ENCODE measurements at regions not wholly inside any gene's neighbourhood (a gene's known extent, or its start where the extent isn't known, plus 50 kb on each side); places are given as distances from the start of the nearest gene placed in this dataset.
A peak's percentile ranks its signal among the peaks of the same experiment; 100 is the strongest.

- peaks cover 0 to 18% (median 8%) of the 10 kb centered on the region in 11 experiments; a peak in 11 of 22 replicates for H3K9me3 ChIP-seq (replicated peaks in 1 of 11)
- H3K27me3 ChIP-seq, result no peaks in the 10 kb centered on the region
- no peak overlapping the region for H3K9ac ChIP-seq
- H4K20me1 ChIP-seq, result no peaks in the 10 kb centered on the region
- H3K4me2 ChIP-seq, result peak overlapping the region in 8 of 11 experiments; percentile 1 to 38 (median 18); a peak in 5 of 22 replicates
- H3K27ac ChIP-seq, result no peak overlapping the region
- peaks cover 0 to 12% (median 10%) of the 10 kb centered on the region in 10 experiments; a peak in 12 of 20 replicates for H3K4me1 ChIP-seq
- no peak overlapping the region for H3K4me3 ChIP-seq
- TF ChIP-seq Cebpa-rat (IDR thresholded peaks at IDR 0.05), result no peak
- H3K36me3 ChIP-seq, result no peaks in the 10 kb centered on the region
These were observed 105.5 kb upstream of the MAP1LC3B2 start for GRCh38 chr12:116453631-116454030.

DNA sequence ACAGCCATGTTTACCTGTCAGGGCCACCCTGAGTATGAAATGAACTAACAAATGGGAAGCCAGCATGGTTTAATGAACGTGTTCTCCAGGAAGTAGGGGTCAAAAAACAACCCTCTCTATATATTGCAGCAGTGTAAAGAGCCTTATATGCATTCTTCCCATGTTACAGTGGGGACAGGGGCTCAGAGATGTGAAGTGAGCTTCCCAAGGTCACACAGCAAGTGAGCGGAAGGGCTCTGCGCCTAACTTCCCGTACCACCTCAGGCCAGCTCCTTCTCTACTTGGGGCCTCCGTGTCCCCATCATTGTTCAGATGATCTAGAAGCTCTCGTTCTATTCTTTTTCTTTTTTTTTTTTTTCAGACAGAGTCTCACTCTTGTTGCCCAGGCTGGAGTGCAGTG lies 105.1 kb upstream of the MAP1LC3B2 start:
- no peak overlapping the region for H3K27ac ChIP-seq
- TF ChIP-seq Cebpa-rat (IDR thresholded peaks at IDR 0.05), result no peak
- no peak overlapping the region for H3K9ac ChIP-seq

DNA sequence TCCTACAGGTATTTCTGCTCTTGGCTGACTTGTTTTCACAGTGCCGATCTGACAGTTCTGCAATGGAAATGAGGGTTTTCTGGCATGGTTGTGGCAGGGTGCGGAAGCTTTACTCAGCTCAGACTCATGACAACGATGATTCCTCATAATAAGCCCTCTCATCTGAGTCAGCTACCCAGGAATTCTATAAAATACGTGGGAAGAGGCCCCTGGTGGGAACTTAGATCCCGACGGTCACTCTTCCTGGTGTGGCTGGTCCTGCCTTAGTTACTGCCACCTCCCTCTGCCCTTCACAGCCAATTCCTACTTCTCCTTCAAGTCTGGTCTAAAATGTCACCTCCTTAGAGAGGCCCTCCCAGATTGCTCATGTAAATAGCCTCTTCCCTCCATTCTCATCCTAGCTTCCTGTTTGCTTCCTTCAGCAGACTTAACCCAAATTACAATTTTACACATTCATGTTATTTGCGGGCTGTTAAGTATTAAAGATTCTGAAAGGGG lies 104.2 kb upstream of the MAP1LC3B2 start:
- no peak overlapping the region for H3K4me2 ChIP-seq
- no peak overlapping the region for H3K9ac ChIP-seq
- H3K9me3 ChIP-seq (replicated peaks in 1 of 11), result peaks cover 0 to 18% (median 8%) of the 10 kb centered on the region in 11 experiments; a peak in 11 of 22 replicates
- no peak overlapping the region for H3K27ac ChIP-seq
- H3K36me3 ChIP-seq, result no peaks in the 10 kb centered on the region
- no peaks in the 10 kb centered on the region for H3K27me3 ChIP-seq
- TF ChIP-seq Cebpa-rat (IDR thresholded peaks at IDR 0.05), result no peak
- H3K4me3 ChIP-seq, result no peak overlapping the region
- peaks cover 0 to 19% (median 11%) of the 10 kb centered on the region in 10 experiments; a peak in 12 of 20 replicates for H3K4me1 ChIP-seq
- H4K20me1 ChIP-seq, result no peaks in the 10 kb centered on the region

More for the DNA sequence above, 105.1 kb upstream of the MAP1LC3B2 start:
- H3K36me3 ChIP-seq, result no peaks in the 10 kb centered on the region
- no peaks in the 10 kb centered on the region for H3K27me3 ChIP-seq
- H3K4me1 ChIP-seq, result peaks cover 0 to 16% (median 11%) of the 10 kb centered on the region in 10 experiments; a peak in 12 of 20 replicates
- H3K4me3 ChIP-seq, result no peak overlapping the region
- H3K4me2 ChIP-seq, result no peak overlapping the region
- H4K20me1 ChIP-seq, result no peaks in the 10 kb centered on the region
- peaks cover 0 to 18% (median 8%) of the 10 kb centered on the region in 11 experiments; a peak in 11 of 22 replicates for H3K9me3 ChIP-seq (replicated peaks in 1 of 11)

DNA sequence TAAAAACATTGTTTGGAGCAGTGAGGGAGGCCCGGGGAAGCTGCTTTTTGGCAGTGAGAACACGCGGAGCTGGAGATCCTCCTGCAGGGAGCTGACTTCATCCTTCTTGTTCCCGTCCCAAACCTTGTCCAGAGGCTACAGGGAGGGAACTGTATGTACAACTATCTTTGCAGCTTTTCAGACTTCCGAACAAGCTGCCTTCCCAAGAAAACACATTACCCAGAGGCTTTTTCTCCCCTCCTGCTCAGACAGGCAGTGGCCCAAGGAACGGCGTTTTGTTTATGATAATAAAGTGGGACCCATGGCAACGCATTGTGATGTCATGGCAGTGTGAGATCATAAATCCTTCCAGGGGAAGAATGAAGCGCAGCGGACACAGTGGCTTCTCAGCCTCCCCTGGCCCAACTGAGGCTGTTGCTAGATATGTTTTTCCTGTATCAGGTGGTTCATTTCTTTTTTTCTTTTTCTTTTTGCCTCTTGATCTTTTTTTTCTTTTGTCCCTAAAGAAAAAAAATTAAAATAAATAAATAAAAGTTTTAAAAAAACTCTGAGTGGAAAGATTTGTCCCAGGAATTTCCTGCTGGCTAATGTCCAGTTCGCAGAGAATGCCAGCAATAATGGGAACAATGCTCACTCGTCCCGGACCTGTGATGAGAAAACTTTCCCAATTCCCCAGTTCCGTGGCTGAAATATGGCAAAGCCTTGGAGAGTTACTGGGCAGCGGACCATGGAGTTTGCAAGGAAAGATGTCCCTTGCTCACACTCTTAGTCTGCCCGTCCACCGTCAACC lies 103.4 kb upstream of the MAP1LC3B2 start:
- peaks cover 0 to 19% (median 11%) of the 10 kb centered on the region in 10 experiments; a peak in 12 of 20 replicates for H3K4me1 ChIP-seq
- no peak overlapping the region for H3K9ac ChIP-seq
- no peak overlapping the region for H3K4me3 ChIP-seq
- H3K9me3 ChIP-seq (replicated peaks in 1 of 11), result peaks cover 0 to 14% (median 8%) of the 10 kb centered on the region in 11 experiments; a peak in 11 of 22 replicates
- no peak for TF ChIP-seq Cebpa-rat (IDR thresholded peaks at IDR 0.05)
- no peak overlapping the region for H3K4me2 ChIP-seq
- no peaks in the 10 kb centered on the region for H3K27me3 ChIP-seq
- no peaks in the 10 kb centered on the region for H4K20me1 ChIP-seq
- no peaks in the 10 kb centered on the region for H3K36me3 ChIP-seq
- no peak overlapping the region for H3K27ac ChIP-seq

DNA sequence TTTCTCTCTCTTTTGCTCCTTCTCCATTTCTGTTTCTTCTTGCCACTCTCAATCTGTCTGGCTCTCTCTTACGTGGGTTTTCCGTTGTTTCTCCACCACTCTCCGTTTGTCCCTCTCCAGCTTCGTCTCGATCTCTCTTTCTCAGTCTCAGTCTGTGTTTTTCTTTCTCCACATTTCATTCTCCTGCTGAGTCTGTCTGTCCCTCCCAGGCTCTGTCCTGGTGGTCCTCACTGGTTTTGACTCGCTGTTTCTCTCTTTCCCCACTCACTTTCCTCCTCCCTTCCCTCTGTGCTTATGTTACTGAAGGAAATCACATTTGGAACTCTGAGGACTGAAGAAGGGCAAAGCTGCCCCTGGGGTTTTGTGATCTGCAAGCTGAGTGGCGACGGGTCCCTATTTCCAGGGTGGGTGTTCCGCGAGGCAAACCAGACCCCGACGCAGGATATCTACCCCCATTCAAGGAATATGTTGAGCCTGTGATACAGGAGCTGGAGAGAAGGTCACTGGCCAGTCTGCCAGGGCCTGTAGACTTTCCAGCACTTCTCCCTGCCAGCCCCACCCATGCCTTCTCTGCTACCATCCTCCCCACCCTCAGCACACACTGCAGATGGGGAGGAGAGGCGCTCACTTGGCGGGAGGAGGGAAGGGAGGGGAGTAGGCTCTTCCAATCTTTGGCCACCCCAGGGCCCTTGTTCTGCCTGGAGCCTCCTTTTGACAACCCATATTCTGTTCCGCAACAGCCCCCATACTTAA lies 102.7 kb upstream of the MAP1LC3B2 start:
- no peak for TF ChIP-seq Cebpa-rat (IDR thresholded peaks at IDR 0.05)
- H3K4me3 ChIP-seq, result no peak overlapping the region
- H3K27me3 ChIP-seq, result no peaks in the 10 kb centered on the region
- H3K36me3 ChIP-seq, result no peaks in the 10 kb centered on the region
- H3K4me2 ChIP-seq, result no peak overlapping the region
- H4K20me1 ChIP-seq, result no peaks in the 10 kb centered on the region
- H3K4me1 ChIP-seq, result peaks cover 0 to 19% (median 11%) of the 10 kb centered on the region in 10 experiments; a peak in 12 of 20 replicates
- H3K9ac ChIP-seq, result no peak overlapping the region; a peak in 1 of 22 replicates
- H3K9me3 ChIP-seq (replicated peaks in 1 of 11), result peaks cover 0 to 7% (median 0%) of the 10 kb centered on the region in 11 experiments; a peak in 2 of 22 replicates
- H3K27ac ChIP-seq, result no peak overlapping the region; a peak in 1 of 22 replicates

DNA sequence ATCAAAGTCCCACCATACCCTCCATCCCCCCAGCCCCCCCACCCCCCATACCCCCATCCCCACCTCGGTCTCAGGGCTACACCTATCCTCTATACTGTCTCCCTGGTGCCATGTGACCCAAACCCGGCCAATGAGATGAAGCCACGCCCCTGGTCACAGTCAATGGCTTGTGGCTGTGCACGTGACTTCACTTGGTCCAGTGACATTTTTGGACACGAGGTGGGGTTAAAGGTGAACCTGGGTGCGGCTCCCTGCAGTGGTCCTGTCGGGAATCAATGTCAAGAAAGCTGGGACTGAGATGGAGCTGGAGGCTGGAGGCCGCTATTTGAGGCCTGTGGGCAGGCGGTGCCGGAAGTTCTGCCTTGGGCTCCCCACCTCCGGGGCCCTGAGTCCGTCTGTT lies 100.7 kb upstream of the MAP1LC3B2 start:
- Histone ChIP-seq H3K27ac (no peak overlapping the region), H3K4me2 (peak overlapping the region in 3 of 11 experiments; percentile 11 to 28 (median 26); a peak in 1 of 22 replicates)

GRCh38 chr12:116459011-116459875 lies 99.9 kb upstream of the MAP1LC3B2 start:
- Histone ChIP-seq H3K9ac (no peak overlapping the region), H4K20me1 (no peaks in the 10 kb centered on the region)

More for the DNA sequence above, 100.7 kb upstream of the MAP1LC3B2 start:
- Histone ChIP-seq H4K20me1 (no peaks in the 10 kb centered on the region), H3K27me3 (no peaks in the 10 kb centered on the region), H3K9ac (no peak overlapping the region), H3K4me1 (peaks cover 0 to 10% (median 6%) of the 10 kb centered on the region in 10 experiments; a peak in 12 of 20 replicates), H3K36me3 (no peaks in the 10 kb centered on the region), H3K9me3 (replicated peaks in 1 of 11) (no peaks in the 10 kb centered on the region), H3K4me3 (no peak overlapping the region)
- no peak for TF ChIP-seq Cebpa-rat (IDR thresholded peaks at IDR 0.05)

DNA sequence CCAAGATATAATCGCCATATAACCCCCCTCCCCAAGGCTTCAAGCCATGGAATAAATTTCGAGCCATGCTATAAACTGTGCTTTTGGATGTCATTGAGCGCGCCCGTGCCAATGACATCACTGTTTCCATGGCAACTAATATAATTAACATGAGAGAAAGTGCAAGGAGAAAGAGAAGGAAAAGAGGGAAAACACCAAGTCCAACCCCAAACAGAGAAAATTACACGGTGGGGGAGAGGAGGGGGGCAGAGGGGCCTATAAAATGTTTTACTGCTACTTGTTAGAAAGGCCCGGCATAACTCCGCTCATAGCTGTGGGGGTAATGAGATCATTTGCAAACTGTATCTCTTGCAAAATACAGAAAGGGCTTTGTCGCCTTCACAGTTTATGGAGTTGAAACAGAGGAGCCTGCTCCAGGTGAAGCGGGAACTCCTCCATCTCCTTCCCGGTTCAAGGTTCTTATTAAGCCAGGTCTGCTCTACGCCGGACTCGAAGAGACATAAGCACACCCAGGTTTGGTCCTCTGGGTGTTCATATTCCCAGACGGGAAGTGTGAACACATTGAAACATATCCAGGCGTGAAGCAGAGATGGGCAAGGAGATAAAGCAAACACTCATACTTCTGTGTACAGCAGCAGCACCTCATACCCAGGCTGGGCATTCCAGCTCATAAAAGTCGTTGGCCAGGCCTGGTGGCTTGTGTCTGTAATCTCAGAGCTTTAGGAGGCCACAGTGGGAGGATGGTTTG lies 99.1 kb upstream of the MAP1LC3B2 start:
- Histone ChIP-seq H4K20me1 (no peaks in the 10 kb centered on the region), H3K4me2 (no peak overlapping the region), H3K9me3 (replicated peaks in 1 of 11) (no peaks in the 10 kb centered on the region), H3K4me1 (peaks cover 0 to 8% (median 3%) of the 10 kb centered on the region in 10 experiments; a peak in 7 of 20 replicates), H3K27ac (no peak overlapping the region), H3K27me3 (no peaks in the 10 kb centered on the region), H3K9ac (no peak overlapping the region), H3K36me3 (no peaks in the 10 kb centered on the region), H3K4me3 (no peak overlapping the region)
- TF ChIP-seq Cebpa-rat (IDR thresholded peaks at IDR 0.05), result no peak

More at GRCh38 chr12:116459011-116459875, 99.9 kb upstream of the MAP1LC3B2 start:
- no peak for TF ChIP-seq Cebpa-rat (IDR thresholded peaks at IDR 0.05)
- no peaks in the 10 kb centered on the region for H3K9me3 ChIP-seq (replicated peaks in 1 of 11)
- H3K27me3 ChIP-seq, result no peaks in the 10 kb centered on the region
- H3K36me3 ChIP-seq, result no peaks in the 10 kb centered on the region
- peaks cover 0 to 8% (median 5%) of the 10 kb centered on the region in 10 experiments; a peak in 7 of 20 replicates for H3K4me1 ChIP-seq
- H3K27ac ChIP-seq, result no peak overlapping the region
- no peak overlapping the region for H3K4me3 ChIP-seq
- H3K4me2 ChIP-seq, result peak overlapping the region in 4 of 11 experiments; percentile 11 to 35 (median 27); a peak in 5 of 22 replicates
